GM23338 (cell line): ENCODE measurements at regions not wholly inside any gene's neighbourhood (a gene's known extent, or its start where the extent isn't known, plus 50 kb on each side); places are given as distances from the start of the nearest gene placed in this dataset.

ENCODE experiments used
- CREB1 ChIP-seq: fragments of 250-450 bp; sonication (Bioruptor Pico); IDR thresholded peaks from 2 replicates; pipeline ENCODE4 v1.5.0; 2020; ENCODE audit warnings: low read depth, mild to moderate bottlenecking, moderate library complexity
- CTCF ChIP-seq, 2 experiments: fragments of 200-600 bp in 1 of 2; sonication (generic) in 1 of 2; conservative IDR thresholded peaks; 2 replicates each; pipeline versions ENCODE4 v1.5.1 to v1.6.1; 2016 to 2017; ENCODE audit warnings: antibody characterized with exemption in 2 of 2, low read depth in 2 of 2, mild to moderate bottlenecking in 2 of 2, moderate library complexity in 1 of 2
- ETS1 ChIP-seq: IDR thresholded peaks from 2 replicates; pipeline ENCODE4 v1.6.1; 2016; ENCODE audit warnings: antibody characterized with exemption
- EZH2 ChIP-seq: fragments of 200-600 bp; sonication (generic); IDR thresholded peaks from one replicate; pipeline ENCODE4 v1.8.0; 2017; ENCODE audit warnings: antibody characterized with exemption, mild to moderate bottlenecking, low read depth; ENCODE audit not compliant: unreplicated experiment
- EZH2phosphoT487 ChIP-seq: fragments of 200-600 bp; sonication (generic); IDR thresholded peaks from one replicate; pipeline ENCODE4 v1.8.1; 2018; ENCODE audit warnings: antibody characterized with exemption; ENCODE audit not compliant: unreplicated experiment
- JUNB ChIP-seq: IDR thresholded peaks from one replicate; pipeline ENCODE4 v1.6.1; 2016; ENCODE audit warnings: antibody characterized with exemption; ENCODE audit not compliant: unreplicated experiment
- NANOG ChIP-seq: IDR thresholded peaks from 2 replicates; pipeline ENCODE4 v1.6.1; 2016; ENCODE audit warnings: antibody characterized with exemption, borderline replicate concordance
- POLR2AphosphoS5 ChIP-seq: IDR thresholded peaks from 2 replicates; pipeline ENCODE4 v1.6.1; 2016; ENCODE audit warnings: antibody characterized with exemption, low read depth
- REST ChIP-seq: IDR thresholded peaks from one replicate; pipeline ENCODE4 v1.6.1; 2018; ENCODE audit warnings: antibody characterized with exemption; ENCODE audit not compliant: unreplicated experiment
- STAT1 ChIP-seq: IDR thresholded peaks from one replicate; pipeline ENCODE4 v1.6.1; 2016; ENCODE audit warnings: antibody characterized with exemption; ENCODE audit not compliant: unreplicated experiment
- ZNF114 ChIP-seq: fragments of 250-450 bp; sonication (Bioruptor Pico); IDR thresholded peaks from 2 replicates; pipeline ENCODE4 v1.5.0; 2020; ENCODE audit warnings: mild to moderate bottlenecking, moderate library complexity
- ZNF331 ChIP-seq: fragments of 250-450 bp; sonication (Bioruptor Pico); IDR thresholded peaks from 2 replicates; pipeline ENCODE4 v1.5.0; 2020; ENCODE audit warnings: low read depth, mild to moderate bottlenecking, moderate library complexity
- TF ChIP-seq, protein P1 (sequence below): fragments of 250-450 bp; sonication (Bioruptor Pico); IDR thresholded peaks from 2 replicates; pipeline ENCODE4 v1.5.0; 2020; ENCODE audit warnings: mild to moderate bottlenecking, moderate library complexity

DNA sequence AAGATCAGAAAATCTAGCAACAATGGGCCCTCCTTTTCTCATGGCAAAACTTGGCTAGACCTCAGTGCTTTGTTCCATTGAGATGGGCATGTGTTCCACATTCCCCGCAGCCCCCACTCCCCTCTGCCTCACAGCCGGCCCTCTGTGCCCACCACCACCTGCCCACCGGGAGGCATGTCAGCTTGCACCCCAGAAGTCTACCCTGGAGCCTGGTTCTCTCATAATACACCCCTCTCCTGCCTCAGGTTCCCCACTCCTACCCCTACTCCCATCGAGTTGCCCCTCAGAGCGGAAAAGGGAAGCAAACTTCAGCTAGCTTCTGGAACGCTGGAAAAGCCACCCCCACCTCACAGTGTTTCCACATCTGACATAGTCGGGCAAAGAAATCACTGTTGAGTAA lies 219.0 kb downstream of the ANAPC1 start:
- no peak for TF ChIP-seq ZNF114 (CRISPR knock-in tag)
- TF ChIP-seq CTCF (conservative IDR thresholded peaks at IDR 0.05; ENCODE audit: low read depth in 2 of 2) = no peak
- TF ChIP-seq EZH2 = no peak
- no peak for TF ChIP-seq JUNB
- no peak for TF ChIP-seq EZH2phosphoT487
- no peak for TF ChIP-seq POLR2AphosphoS5
- TF ChIP-seq CREB1 (CRISPR knock-in tag) = no peak
- TF ChIP-seq REST = no peak
- TF ChIP-seq ETS1 = no peak
- TF ChIP-seq NANOG = no peak
- TF ChIP-seq, protein P1, sequence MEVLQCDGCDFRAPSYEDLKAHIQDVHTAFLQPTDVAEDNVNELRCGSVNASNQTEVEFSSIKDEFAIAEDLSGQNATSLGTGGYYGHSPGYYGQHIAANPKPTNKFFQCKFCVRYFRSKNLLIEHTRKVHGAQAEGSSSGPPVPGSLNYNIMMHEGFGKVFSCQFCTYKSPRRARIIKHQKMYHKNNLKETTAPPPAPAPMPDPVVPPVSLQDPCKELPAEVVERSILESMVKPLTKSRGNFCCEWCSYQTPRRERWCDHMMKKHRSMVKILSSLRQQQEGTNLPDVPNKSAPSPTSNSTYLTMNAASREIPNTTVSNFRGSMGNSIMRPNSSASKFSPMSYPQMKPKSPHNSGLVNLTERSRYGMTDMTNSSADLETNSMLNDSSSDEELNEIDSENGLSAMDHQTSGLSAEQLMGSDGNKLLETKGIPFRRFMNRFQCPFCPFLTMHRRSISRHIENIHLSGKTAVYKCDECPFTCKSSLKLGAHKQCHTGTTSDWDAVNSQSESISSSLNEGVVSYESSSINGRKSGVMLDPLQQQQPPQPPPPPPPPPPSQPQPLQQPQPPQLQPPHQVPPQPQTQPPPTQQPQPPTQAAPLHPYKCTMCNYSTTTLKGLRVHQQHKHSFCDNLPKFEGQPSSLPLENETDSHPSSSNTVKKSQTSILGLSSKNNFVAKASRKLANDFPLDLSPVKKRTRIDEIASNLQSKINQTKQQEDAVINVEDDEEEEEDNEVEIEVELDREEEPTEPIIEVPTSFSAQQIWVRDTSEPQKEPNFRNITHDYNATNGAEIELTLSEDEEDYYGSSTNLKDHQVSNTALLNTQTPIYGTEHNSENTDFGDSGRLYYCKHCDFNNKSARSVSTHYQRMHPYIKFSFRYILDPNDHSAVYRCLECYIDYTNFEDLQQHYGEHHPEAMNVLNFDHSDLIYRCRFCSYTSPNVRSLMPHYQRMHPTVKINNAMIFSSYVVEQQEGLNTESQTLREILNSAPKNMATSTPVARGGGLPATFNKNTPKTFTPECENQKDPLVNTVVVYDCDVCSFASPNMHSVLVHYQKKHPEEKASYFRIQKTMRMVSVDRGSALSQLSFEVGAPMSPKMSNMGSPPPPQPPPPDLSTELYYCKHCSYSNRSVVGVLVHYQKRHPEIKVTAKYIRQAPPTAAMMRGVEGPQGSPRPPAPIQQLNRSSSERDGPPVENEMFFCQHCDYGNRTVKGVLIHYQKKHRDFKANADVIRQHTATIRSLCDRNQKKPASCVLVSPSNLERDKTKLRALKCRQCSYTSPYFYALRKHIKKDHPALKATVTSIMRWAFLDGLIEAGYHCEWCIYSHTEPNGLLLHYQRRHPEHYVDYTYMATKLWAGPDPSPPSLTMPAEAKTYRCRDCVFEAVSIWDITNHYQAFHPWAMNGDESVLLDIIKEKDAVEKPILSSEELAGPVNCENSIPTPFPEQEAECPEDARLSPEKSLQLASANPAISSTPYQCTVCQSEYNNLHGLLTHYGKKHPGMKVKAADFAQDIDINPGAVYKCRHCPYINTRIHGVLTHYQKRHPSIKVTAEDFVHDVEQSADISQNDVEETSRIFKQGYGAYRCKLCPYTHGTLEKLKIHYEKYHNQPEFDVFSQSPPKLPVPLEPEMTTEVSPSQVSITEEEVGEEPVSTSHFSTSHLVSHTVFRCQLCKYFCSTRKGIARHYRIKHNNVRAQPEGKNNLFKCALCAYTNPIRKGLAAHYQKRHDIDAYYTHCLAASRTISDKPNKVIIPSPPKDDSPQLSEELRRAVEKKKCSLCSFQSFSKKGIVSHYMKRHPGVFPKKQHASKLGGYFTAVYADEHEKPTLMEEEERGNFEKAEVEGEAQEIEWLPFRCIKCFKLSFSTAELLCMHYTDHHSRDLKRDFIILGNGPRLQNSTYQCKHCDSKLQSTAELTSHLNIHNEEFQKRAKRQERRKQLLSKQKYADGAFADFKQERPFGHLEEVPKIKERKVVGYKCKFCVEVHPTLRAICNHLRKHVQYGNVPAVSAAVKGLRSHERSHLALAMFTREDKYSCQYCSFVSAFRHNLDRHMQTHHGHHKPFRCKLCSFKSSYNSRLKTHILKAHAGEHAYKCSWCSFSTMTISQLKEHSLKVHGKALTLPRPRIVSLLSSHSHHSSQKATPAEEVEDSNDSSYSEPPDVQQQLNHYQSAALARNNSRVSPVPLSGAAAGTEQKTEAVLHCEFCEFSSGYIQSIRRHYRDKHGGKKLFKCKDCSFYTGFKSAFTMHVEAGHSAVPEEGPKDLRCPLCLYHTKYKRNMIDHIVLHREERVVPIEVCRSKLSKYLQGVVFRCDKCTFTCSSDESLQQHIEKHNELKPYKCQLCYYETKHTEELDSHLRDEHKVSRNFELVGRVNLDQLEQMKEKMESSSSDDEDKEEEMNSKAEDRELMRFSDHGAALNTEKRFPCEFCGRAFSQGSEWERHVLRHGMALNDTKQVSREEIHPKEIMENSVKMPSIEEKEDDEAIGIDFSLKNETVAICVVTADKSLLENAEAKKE (CRISPR knock-in tag) = no peak
- no peak for TF ChIP-seq ZNF331 (CRISPR knock-in tag)
- no peak for TF ChIP-seq STAT1
